Fibroblast of the aortic adventitia (primary cell): ENCODE measurements at regions not wholly inside any gene's neighbourhood (a gene's known extent, or its start where the extent isn't known, plus 50 kb on each side); places are given as distances from the start of the nearest gene placed in this dataset.

ENCODE experiments used
- DNase-seq: peaks from one replicate; pipeline ENCODE4 v3.0.0-alpha.2; 2010; ENCODE audit warnings: low read depth
- H3K4me3 ChIP-seq: 2 replicates; pipeline ENCODE4 v1.5.1; 2011; ENCODE audit warnings: low read depth, mild to moderate bottlenecking, control low read depth, low read length, moderate library complexity
- CTCF ChIP-seq: IDR thresholded peaks from 2 replicates; pipeline ENCODE4 v1.5.1; 2011; ENCODE audit warnings: mild to moderate bottlenecking, low read length, control low read depth, inconsistent platforms; ENCODE audit not compliant: insufficient read depth

DNA sequence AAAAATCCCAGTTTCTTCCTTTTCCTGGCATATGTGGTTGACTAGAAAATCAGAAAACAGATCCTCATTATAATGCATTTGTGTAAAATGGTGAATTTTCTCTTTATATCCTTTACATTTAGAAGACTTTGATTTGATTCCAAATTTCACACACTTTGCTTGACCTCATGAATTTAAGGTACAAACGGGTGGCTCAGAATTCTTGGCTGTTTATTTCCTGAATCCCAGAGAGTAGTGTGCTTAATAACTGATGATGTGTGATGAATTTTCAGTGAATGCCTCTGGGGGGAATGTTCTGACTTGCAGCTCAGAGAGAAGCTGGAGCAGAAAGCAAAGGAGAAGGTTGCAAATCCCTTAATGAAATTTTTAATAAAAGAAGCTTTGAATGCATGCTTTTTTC is 126.8 kb downstream of the SPATA31D1 start:
- no peak for DNase-seq
- H3K4me3 ChIP-seq: no peak overlapping the region
- TF ChIP-seq CTCF: no peak

DNA sequence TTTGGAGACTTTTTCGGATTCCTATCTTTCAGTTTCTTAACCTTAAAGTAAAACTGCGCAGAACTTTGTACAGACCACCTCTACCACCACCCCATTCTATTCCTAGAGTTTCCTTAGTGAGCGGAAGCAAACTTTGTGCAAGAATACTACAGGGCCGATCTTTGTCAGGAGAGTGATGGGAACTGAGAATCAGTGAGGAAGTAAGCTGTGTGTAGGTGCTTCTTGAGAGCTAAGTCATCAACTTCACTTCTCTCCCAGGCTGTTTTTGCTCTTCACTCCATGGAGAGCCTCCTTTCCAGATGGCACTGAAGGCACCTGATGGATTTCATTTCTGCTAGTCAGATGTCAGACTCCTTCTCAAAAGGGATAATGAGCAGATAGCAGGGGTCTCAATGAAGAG is 127.3 kb downstream of the SPATA31D1 start:
- TF ChIP-seq CTCF: no peak
- DNase-seq: no peak

DNA sequence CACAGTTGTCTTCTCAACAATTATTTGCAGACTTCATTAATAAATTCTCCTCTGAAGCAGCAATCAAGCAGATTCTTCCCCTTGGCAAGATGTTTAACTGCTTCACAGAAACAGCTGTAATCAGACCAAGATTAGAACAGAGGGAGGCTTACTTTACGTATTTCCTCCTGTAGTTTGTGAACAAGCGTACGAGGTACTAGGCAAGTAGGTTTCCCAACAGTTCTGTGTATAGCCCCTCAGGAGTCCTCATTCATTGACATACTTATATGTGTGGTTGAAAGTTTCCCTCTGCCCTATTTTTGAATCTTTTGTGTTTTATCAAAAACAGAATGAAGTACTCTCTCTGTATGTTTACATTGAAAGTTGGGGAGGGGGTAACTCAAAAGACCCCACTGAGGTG is 128.0 kb downstream of the SPATA31D1 start:
- H3K4me3 ChIP-seq: no peak overlapping the region
- peak; percentile 16 for DNase-seq
- no peak for TF ChIP-seq CTCF

More for the DNA sequence above, 127.3 kb downstream of the SPATA31D1 start:
- H3K4me3 ChIP-seq: no peak overlapping the region

DNA sequence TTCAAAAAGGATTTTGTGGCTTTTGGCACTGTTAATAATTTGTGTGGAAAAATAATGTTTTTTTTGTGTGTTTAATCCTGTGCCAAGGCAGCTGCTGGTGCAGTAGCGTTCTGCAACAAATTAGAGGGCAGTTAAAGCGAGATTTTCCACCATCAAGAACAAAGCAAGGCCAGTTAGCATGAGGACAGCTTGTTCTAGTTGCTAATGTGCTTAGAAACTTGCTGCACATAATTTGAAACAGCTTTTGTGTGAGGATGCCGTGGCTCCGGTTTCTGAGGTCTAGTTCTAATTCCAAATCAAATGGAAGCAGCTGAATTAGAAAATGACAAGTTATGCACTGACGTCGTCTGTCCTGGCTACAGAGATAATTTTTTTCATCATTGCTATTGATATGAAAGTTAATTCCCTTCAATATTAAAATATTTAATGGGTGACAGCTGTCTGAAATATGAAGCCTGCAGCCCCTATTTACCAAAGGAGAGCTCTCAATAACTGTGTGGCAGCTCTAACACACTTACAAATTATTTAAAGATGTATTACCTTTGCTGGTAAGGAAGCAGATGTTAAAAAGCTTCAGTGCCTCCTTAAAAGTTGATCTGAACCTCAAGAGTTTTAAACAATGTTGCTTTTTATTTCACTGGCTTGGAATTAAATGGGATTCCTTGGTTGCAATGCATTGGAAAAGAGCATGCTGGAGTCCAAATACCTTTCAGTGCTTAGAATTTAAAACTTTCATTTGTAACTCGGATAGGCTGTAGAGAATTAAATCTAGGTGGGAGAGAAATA is 128.6 kb downstream of the SPATA31D1 start:
- no peak overlapping the region for H3K4me3 ChIP-seq
- no peak for TF ChIP-seq CTCF
- DNase-seq: peak; percentile 51

- no peak for DNase-seq
- TF ChIP-seq CTCF: no peak
- H3K4me3 ChIP-seq: no peak overlapping the region
These were observed 134.2 kb downstream of the SPATA31D1 start for GRCh38 chr9:82122731-82123130.

GRCh38 chr9:82124090-82124489 is 135.5 kb downstream of the SPATA31D1 start:
- no peak overlapping the region for H3K4me3 ChIP-seq
- no peak for TF ChIP-seq CTCF
- peak; percentile 81 for DNase-seq

DNA sequence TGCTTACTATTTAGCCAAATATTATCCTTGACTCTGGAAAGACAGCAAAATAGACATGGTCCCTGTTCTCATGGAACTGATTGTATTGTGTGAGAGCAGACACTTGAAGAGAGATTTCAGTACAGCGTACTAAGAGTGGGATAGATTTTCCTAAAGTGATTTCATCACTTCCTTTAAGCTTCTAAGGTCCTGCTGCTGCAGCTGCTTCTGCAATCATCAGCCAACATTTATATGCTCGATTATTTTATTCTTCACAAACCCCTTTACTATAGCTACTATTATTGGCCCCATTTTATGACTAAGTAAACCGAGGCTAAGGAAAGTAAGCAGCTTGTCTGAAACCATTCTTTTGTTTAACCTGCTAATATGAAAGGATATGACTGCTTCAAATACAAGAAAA is 137.7 kb downstream of the SPATA31D1 start:
- no peak for TF ChIP-seq CTCF
- no peak overlapping the region for H3K4me3 ChIP-seq
- no peak for DNase-seq
